ENCODE measurements at regions not wholly inside any gene's neighbourhood (a gene's known extent, or its start where the extent isn't known, plus 50 kb on each side); places are given as distances from the start of the nearest gene placed in this dataset.

- Histone ChIP-seq H3K4me3 (no peak overlapping the region), H3K27ac (no peak overlapping the region)
- no peak for TF ChIP-seq CTCF (IDR thresholded peaks at IDR 0.05)
- no peak for DNase-seq (ENCODE audit: low spot score)
Measured at GRCh38 chr7:46133072-46133471, 212.0 kb upstream of the IGFBP3 start.

GRCh38 chr7:46131916-46132795 lies 211.1 kb upstream of the IGFBP3 start:
- DNase-seq (ENCODE audit: low spot score) = no peak
- no peak for TF ChIP-seq CTCF (IDR thresholded peaks at IDR 0.05)
- Histone ChIP-seq H3K27ac (no peak overlapping the region), H3K4me3 (no peak overlapping the region)

GRCh38 chr7:46129831-46130230 lies 208.8 kb upstream of the IGFBP3 start:
- H3K4me3 ChIP-seq = no peak overlapping the region
- TF ChIP-seq CTCF (IDR thresholded peaks at IDR 0.05) = no peak
- no peak for DNase-seq (ENCODE audit: low spot score)
- H3K27ac ChIP-seq = no peak overlapping the region

- DNase-seq (ENCODE audit: low spot score) = no peak
- Histone ChIP-seq H3K4me3 (no peak overlapping the region), H3K27ac (no peak overlapping the region)
- TF ChIP-seq CTCF (IDR thresholded peaks at IDR 0.05) = no peak
Measured at GRCh38 chr7:46127814-46128213, 206.7 kb upstream of the IGFBP3 start.

- no peak for TF ChIP-seq CTCF (IDR thresholded peaks at IDR 0.05)
- no peak overlapping the region for H3K4me3 ChIP-seq
- DNase-seq (ENCODE audit: low spot score) = no peak
- H3K27ac ChIP-seq = no peak overlapping the region
Measured at GRCh38 chr7:46126675-46127300, 205.7 kb upstream of the IGFBP3 start.

- Histone ChIP-seq H3K4me3 (no peak overlapping the region), H3K27ac (no peak overlapping the region)
- DNase-seq (ENCODE audit: low spot score) = no peak
- no peak for TF ChIP-seq CTCF (IDR thresholded peaks at IDR 0.05)
Measured at GRCh38 chr7:46123756-46124343, 202.8 kb upstream of the IGFBP3 start.
